ELR (cell line): ENCODE measurements at regions not wholly inside any gene's neighbourhood (a gene's known extent, or its start where the extent isn't known, plus 50 kb on each side); places are given as distances from the start of the nearest gene placed in this dataset.

ENCODE experiments used
- DNase-seq: peaks from one replicate; pipeline ENCODE4 v3.0.0-alpha.2; 2015; ENCODE audit warnings: low read depth

DNA sequence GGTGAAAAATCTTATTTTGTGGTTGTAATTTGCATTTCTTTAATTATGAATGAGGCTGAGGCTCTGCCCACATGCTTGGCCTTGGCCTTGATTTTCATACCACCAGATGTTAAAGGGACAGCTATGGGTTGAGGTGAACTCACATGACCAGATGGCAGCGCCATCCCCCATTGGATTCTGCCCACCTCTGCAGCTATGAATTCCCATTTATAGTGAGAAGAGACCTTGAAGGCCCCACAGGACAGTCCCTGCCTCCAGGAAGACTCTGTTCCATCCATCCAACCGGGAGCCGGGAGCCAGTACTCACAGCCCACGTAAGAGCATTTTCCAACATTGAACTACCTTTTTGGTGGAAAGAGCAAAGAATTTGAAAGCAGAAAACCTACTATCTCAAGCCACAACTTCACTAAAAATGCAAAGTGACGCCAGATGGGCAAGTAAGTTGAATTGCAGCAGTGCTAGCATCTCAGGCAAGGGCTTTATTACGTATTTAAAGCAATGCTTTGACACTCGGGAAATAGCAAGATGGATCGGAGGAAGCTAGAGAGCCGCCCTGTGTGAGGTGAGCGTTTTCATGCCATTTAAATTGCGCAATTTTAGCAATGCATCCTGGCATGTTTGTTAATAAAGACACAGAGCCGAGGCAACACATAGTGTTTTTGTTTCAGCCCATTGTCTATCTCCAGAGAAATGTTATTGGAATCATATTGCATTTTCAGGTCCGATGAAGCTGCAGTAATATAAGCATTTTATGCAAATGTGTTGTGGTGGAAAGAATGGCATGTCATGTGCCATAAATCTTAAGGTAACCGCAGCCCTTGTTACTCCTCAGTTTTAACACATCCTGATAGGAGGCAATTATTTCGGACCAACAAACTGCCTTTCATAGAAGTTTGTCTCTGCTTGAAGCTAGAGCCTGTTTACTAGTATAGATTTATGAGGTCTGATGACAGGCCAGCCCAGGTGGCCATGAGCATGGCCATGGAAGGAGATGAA lies 273.4 kb upstream of the TNRC6C start:
- DNase-seq, result no peak

- DNase-seq, result no peak
These were observed 272.5 kb upstream of the TNRC6C start for GRCh38 chr17:77685881-77686486.

- DNase-seq, result no peak
These were observed 271.6 kb upstream of the TNRC6C start for GRCh38 chr17:77686903-77687302.

GRCh38 chr17:77687417-77687816 lies 271.1 kb upstream of the TNRC6C start:
- no peak for DNase-seq

- DNase-seq, result no peak
These were observed 270.6 kb upstream of the TNRC6C start for GRCh38 chr17:77687921-77688320.

GRCh38 chr17:77688369-77688768 lies 270.1 kb upstream of the TNRC6C start:
- DNase-seq, result no peak

- no peak for DNase-seq
These were observed 268.0 kb upstream of the TNRC6C start for GRCh38 chr17:77690271-77691161.

DNA sequence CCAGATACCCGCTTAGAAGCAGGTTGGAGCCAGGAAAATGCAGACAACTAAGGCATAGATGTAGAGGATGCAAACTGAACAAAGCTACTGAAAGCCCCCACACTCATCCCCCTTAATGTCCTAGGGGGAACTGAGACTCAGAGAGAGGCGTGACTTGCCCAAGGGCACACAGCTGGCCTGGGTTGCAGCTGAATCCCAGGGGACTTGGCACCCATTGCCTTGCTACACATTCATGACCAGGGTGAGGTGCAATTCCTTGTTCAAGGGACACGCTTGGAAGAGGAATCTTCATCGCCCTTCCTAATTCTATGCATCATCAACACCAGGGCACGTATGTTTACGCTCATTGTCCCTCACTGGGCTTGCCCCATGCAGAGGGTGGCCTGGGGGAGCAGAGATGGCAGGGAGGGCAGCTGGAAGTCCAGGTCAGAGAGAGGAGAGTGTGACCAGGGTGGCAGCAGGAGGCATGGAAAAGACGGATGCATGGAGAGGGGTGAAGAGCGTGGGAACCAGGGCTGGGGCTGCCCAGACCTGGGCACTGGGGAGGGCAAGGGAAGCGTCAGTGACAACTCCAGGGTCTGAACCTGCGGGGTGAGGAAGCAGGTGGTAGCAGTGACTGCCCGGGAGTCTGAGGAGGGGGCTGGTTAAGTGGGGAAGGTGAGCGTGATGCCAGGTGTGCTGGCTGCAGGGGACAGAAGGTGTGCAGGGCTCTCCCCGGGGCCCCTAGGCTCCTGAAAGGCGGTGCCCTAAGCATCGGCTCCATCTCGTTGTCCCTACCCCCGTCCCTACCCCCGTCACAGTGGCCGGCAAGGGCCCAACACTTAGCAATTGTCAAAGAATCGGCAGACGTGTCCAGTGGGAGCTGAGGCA lies 267.1 kb upstream of the TNRC6C start:
- DNase-seq, result no peak

- peak; percentile 79 for DNase-seq
These were observed 265.8 kb upstream of the TNRC6C start for GRCh38 chr17:77692571-77693161.

DNA sequence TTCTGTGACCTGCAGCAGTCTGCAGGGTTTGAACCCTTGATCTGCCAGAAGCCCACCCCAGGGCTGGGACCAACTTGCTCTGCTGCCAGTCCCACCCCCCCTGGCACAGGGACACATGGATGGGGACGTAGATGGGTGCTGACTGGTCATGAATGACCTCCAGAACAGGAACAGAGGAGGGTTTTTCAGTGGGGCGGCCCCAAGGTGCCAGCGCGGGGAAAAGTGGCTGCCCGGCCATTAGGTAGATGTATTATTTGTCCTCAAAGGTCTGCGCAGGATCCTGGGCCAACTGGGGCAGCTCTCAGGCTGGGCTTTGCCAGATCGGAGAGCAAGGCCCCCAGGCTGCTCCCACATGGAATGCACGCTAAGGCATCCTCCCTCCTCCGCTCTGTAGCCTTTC lies 265.2 kb upstream of the TNRC6C start:
- no peak for DNase-seq

- no peak for DNase-seq
These were observed 264.7 kb upstream of the TNRC6C start for GRCh38 chr17:77693776-77694175.

DNA sequence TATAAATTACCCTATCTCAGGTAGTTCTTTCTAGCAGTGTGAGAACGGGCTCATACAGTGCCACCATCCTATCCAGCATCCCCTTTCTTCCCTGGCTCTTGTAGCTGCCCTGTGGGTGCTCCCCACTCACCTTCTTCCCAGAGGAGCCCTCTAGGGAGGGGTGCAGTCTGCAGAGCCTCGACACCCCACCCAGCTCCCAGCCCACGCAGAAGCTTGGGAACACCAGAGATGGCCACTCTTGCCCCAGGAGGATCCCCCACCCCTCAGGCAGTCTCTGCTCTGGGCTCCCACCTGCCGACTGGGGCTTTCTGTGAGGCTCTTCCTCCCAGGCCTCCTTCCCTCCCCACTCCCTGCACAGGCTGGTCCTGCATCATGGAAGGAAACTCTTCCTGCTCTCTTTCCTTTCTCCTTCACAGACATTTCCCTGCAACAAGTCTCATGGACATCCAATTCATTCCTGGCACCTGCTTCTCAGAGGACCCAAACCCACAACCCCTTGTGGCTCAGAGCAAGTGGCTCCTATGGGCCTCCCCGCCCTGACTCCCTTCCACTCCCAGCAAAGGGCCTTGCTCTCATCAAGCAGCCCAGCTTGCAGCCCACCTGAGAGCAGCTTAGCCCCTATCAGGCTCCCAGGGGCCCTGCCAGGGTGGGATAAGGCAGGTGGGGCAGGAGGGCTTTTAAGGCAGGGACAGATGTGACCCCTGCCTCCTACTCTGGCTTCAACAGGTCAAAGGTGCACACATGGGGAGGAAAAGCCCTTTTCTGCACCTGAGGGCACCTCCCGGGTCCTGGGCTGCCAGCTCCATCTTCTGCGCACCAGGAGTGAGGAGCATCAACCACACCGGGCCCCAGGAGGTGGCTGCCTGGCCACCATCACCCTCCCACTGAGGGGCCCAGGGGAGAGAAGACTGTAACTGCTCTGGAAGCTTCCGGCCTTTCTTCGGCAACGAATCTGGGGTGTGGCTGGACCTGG lies 263.8 kb upstream of the TNRC6C start:
- DNase-seq, result no peak

GRCh38 chr17:77695386-77695785 lies 263.1 kb upstream of the TNRC6C start:
- DNase-seq, result no peak

DNA sequence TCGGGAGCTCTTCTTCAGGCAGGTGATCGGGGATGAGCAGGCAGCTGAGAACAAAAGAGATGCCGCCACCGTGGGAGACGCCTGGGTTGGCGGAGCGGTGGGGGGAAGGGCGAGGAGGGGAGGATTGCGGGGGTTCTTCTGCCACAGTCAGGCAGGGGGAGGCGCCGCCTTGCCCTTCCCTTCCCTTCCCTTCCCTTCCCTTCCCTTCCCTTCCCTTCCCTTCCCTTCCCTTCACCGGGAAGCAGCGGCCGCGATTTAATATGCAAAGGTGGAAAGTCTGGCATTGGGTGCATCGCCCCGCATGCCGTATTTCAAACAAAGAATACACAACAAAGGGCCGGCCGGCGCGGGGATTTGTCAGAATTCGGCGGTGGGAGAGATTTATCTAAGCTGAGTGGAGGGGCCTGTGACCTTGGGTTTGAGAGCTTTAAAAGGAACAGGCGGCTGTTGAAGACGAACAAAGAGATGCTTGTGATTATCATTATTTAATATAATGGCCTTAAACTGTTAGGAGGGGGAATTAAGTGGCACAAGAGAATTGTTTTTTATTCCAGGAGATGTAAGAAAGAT lies 262.3 kb upstream of the TNRC6C start:
- DNase-seq, result no peak

DNA sequence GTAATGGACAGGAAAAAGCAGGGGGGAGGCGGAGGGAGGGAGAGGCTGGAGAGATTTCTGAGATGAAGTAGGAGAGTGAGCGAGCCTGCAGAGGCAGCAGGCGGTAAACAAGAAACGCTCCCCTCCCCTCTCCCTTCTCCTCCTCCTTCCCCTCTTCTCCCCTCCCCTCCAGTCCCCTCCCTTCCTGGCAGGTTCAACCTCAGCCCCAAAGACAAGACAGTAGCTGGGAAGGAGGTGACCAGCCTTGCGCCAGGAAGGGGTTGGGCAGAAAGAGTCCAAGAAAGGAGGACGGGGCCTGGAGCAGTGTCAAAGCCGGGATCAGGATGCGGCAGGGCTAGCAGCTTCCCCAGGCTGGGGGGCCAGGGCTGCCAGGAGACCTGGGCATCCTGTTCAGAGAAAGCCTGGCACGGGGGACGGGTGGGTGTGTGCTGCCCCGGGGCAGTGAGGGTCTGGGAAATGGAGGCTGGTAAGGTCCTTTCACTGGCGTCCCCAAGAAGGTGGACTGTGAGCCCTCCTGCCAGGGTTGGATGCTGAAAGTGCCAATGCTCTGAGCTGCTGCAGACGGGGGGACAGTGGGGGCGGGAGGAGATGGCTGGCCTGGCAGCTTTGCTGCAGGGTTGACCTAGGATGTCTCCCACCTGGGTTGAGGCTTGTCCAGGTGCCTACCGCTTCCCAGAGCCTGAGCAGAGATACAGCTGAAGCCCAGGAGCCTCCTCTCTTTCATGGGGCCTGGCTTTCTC lies 261.6 kb upstream of the TNRC6C start:
- no peak for DNase-seq

- no peak for DNase-seq
These were observed 260.8 kb upstream of the TNRC6C start for GRCh38 chr17:77697480-77698400.

DNA sequence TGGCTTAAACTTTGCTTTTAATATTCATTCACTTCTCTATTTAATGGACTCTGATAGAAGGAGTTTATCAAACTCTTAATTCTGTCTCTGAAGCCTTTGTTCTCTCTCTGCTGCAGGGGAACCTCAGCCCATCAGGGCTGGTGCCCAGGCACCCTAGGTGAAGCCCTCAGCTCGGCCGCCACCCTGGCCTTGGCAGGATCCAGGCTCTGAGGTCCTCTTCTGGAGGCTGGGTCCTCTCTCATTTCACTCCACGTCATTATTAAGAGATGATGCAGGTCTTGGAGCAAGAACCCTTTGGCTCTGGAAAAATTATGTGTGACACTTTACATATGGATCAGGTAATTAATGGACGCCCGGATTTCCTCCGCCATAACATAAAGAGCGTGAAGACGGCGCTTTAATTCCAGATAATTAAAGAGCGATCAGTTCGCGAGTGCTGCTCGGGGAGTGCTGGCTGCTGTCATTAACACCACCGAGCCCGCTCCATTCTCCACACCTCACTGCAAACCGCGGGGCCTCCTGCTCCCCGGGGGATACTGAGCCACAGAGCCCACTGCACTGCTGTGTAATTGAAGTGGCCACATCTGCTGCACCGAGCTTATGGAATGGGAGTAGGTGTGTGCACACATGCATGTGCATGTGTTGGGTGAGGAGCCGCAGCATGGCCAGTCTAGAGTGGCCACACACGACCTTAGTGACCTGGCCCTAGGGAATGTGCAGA lies 259.4 kb upstream of the TNRC6C start:
- DNase-seq, result no peak
